NCI-H526 (cell line): ENCODE measurements at regions not wholly inside any gene's neighbourhood (a gene's known extent, or its start where the extent isn't known, plus 50 kb on each side); places are given as distances from the start of the nearest gene placed in this dataset.

ENCODE experiments used
- DNase-seq, 2 experiments: peaks; one replicate each; lab custom pipeline; 2025; lab: John Stamatoyannopoulos, UW

GRCh38 chr2:41400088-41400665 is 647.6 kb upstream of the PKDCC start:
- peak; percentile 31 to 65 for DNase-seq

- DNase-seq: no peak
Measured at GRCh38 chr2:41405441-41405840, 642.4 kb upstream of the PKDCC start.

- DNase-seq: no peak
Measured at GRCh38 chr2:41409328-41409727, 638.5 kb upstream of the PKDCC start.

- peak in 1 of 2 experiments; percentile 22 for DNase-seq
Measured at GRCh38 chr2:41410011-41410410, 637.8 kb upstream of the PKDCC start.

GRCh38 chr2:41413813-41414485 is 633.9 kb upstream of the PKDCC start:
- no peak for DNase-seq

- DNase-seq: peak; percentile 21 to 77
Measured at GRCh38 chr2:41414486-41415230, 633.2 kb upstream of the PKDCC start.

- no peak for DNase-seq
Measured at GRCh38 chr2:41417511-41417910, 630.3 kb upstream of the PKDCC start.

- no peak for DNase-seq
Measured at GRCh38 chr2:41420219-41420618, 627.6 kb upstream of the PKDCC start.

GRCh38 chr2:41420872-41421271 is 626.9 kb upstream of the PKDCC start:
- DNase-seq: no peak

- DNase-seq: peak in 1 of 2 experiments; percentile 16
Measured at GRCh38 chr2:41431756-41432155, 616.1 kb upstream of the PKDCC start.

GRCh38 chr2:41432459-41432858 is 615.4 kb upstream of the PKDCC start:
- DNase-seq: no peak

- no peak for DNase-seq
Measured at GRCh38 chr2:41434991-41435390, 612.8 kb upstream of the PKDCC start.

- no peak for DNase-seq
Measured at GRCh38 chr2:41441958-41442357, 605.9 kb upstream of the PKDCC start.

GRCh38 chr2:41445865-41446264 is 602.0 kb upstream of the PKDCC start:
- no peak for DNase-seq

- no peak for DNase-seq
Measured at GRCh38 chr2:41446266-41446665, 601.6 kb upstream of the PKDCC start.

GRCh38 chr2:41448221-41448620 is 599.6 kb upstream of the PKDCC start:
- DNase-seq: no peak

GRCh38 chr2:41457026-41457425 is 590.8 kb upstream of the PKDCC start:
- no peak for DNase-seq

- no peak for DNase-seq
Measured at GRCh38 chr2:41460661-41461060, 587.2 kb upstream of the PKDCC start.

GRCh38 chr2:41464395-41464794 is 583.4 kb upstream of the PKDCC start:
- no peak for DNase-seq

GRCh38 chr2:41475959-41476358 is 571.9 kb upstream of the PKDCC start:
- DNase-seq: no peak

GRCh38 chr2:41482659-41483058 is 565.2 kb upstream of the PKDCC start:
- DNase-seq: no peak

GRCh38 chr2:41483226-41483625 is 564.6 kb upstream of the PKDCC start:
- DNase-seq: no peak
